HG03097 (cell line): ENCODE measurements at regions not wholly inside any gene's neighbourhood (a gene's known extent, or its start where the extent isn't known, plus 50 kb on each side); places are given as distances from the start of the nearest gene placed in this dataset.
"Not testable (repeated sequence)": the region's sequence is repeated elsewhere in the genome, so short reads cannot be mapped to it uniquely, and the experiment has no call there.

Experiments used
- ATAC-seq: cut with Tn5 transposase; IDR thresholded peaks from one replicate; pipeline ENCODE4 v1.9.1; 2021; ENCODE audit not compliant: unreplicated experiment, low FRiP score

GRCh38 chrX:94813541-94813940, 1139.5 kb downstream of the FAM133A start:
- ATAC-seq, result no peak

GRCh38 chrX:94814216-94814615, 1140.2 kb downstream of the FAM133A start:
- ATAC-seq, result no peak

GRCh38 chrX:94830717-94831116, 1156.7 kb downstream of the FAM133A start:
- no peak for ATAC-seq

- ATAC-seq, result no peak
These were observed 1157.4 kb downstream of the FAM133A start for GRCh38 chrX:94831364-94831763.

GRCh38 chrX:94834226-94834625, 1160.2 kb downstream of the FAM133A start:
- ATAC-seq, result no peak

- no peak for ATAC-seq
These were observed 1176.8 kb downstream of the FAM133A start for GRCh38 chrX:94850811-94851210.

GRCh38 chrX:94854251-94854650, 1180.2 kb downstream of the FAM133A start:
- ATAC-seq, result no peak

GRCh38 chrX:94862470-94862869, 1188.5 kb downstream of the FAM133A start:
- not testable (repeated sequence) for ATAC-seq

- no peak for ATAC-seq
These were observed 1197.6 kb downstream of the FAM133A start for GRCh38 chrX:94871640-94872039.

GRCh38 chrX:94901849-94902248, 1227.8 kb downstream of the FAM133A start:
- ATAC-seq, result no peak

- no peak for ATAC-seq
These were observed 1234.2 kb downstream of the FAM133A start for GRCh38 chrX:94908171-94908570.

- no peak for ATAC-seq
These were observed 1234.6 kb downstream of the FAM133A start for GRCh38 chrX:94908648-94909047.

- ATAC-seq, result no peak
These were observed 1240.2 kb downstream of the FAM133A start for GRCh38 chrX:94914235-94914634.

- no peak for ATAC-seq
These were observed 1258.4 kb downstream of the FAM133A start for GRCh38 chrX:94932278-94932965.

GRCh38 chrX:94936722-94937121, 1262.7 kb downstream of the FAM133A start:
- ATAC-seq, result no peak

- ATAC-seq, result no peak
These were observed 1263.5 kb downstream of the FAM133A start for GRCh38 chrX:94937491-94937890.

- ATAC-seq, result no peak
These were observed 1268.6 kb downstream of the FAM133A start for GRCh38 chrX:94942603-94943002.

- ATAC-seq, result not testable (repeated sequence)
These were observed 1272.1 kb downstream of the FAM133A start for GRCh38 chrX:94946137-94946536.

GRCh38 chrX:94961730-94962129, 1287.7 kb downstream of the FAM133A start:
- ATAC-seq, result no peak

- ATAC-seq, result no peak
These were observed 1303.6 kb downstream of the FAM133A start for GRCh38 chrX:94977562-94977961.

GRCh38 chrX:94977986-94978385, 1304.0 kb downstream of the FAM133A start:
- ATAC-seq, result no peak
